NOMO-1 treated with dmso at 0.1 percent for 144 hours (cell line): ENCODE measurements at regions not wholly inside any gene's neighbourhood (a gene's known extent, or its start where the extent isn't known, plus 50 kb on each side); places are given as distances from the start of the nearest gene placed in this dataset.
A peak's percentile ranks its signal among the peaks of the same experiment; 100 is the strongest.

Experiments used
- DNase-seq: peaks from one replicate; lab custom pipeline; 2025; ENCODE audit not compliant: unreplicated experiment; lab: John Stamatoyannopoulos, UW

GRCh38 chr13:79794931-79795330 lies 314.0 kb downstream of the NDFIP2 start:
- DNase-seq = no peak

GRCh38 chr13:79792716-79793115 lies 311.8 kb downstream of the NDFIP2 start:
- DNase-seq = no peak

- no peak for DNase-seq
These were observed 310.6 kb downstream of the NDFIP2 start for GRCh38 chr13:79791471-79792042.

DNA sequence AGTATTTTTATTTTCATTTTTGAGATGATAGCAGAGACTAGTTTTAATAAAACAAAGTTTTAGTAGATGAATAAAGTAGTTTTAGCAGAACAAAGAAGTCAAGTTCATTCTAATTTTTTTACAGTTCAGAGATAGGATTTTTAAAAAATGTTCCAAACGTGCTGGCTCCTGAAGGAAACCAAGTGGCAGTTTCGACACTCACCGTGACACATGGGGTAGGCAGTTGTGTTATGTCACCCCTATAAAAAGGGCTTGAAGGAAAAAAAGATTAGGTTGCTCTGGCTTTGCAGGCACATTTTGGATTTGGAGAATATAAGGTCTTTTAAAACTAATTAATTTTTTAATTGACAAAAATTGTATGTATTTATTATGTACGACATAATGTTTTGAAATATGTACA lies 305.2 kb downstream of the NDFIP2 start:
- no peak for DNase-seq

DNA sequence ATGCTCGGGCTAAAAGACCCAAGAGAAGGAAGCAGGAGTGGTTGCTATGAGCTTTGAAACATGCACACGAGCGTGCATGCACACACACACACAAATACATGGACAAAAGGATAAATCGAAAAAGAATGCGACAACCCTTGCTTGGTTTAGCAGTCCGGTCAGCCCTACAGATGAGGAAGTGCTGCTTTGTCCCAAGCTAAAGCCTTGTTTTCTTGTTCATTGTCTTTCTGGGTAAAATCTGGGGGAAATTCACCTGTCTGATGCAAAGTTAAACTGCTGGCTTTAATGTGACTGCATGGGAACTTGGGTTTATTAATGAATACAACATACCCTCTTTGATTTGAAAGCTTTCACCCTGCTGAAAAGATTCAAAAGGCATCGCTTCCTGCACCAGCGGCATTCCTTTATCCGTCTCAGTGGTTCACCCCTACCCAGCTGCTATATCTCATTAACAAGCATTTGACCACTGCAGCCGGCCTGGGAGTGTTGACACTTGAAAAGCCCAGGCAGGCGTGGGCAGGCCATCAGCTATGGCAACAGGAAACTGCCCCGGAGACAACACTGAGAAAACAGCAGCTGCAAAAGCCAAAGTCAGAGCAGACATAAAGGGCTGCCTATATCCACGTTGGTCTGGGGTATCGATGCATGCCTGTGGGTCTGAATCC lies 301.7 kb downstream of the NDFIP2 start:
- DNase-seq = no peak

DNA sequence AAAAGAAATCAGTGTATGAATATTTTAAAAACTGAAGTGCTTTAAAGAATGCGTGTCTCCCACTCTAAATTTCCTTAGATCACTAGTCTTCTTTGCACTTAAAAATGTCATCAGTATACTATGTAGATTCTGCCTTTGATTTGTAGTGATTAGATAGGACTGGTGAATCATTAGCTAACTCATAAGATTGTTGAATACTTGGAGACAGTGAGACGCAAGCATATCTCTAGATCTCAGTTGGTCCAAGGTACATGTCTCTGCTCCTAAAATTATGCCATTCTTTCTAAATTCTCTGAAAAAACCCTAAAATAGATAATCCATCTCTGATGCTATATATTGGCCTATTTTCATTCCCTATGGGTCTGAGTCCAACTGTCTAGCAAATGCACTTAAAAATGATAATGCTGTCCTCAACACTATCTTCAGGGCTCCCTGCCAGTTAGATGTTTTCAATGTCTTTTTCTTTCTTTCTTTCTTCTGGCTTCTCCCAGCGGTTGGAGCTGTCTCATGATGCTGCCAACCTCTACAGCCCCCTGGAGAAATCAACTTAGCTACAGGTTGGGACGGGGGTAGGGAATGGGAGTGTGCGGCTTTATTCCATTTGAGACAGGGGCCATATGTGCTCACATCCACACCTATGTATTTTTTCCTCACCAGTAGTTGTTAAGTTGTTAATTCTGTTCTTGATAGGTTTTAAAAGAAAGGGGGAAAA lies 301.0 kb downstream of the NDFIP2 start:
- DNase-seq = no peak

GRCh38 chr13:79780240-79780639 lies 299.3 kb downstream of the NDFIP2 start:
- DNase-seq = no peak

DNA sequence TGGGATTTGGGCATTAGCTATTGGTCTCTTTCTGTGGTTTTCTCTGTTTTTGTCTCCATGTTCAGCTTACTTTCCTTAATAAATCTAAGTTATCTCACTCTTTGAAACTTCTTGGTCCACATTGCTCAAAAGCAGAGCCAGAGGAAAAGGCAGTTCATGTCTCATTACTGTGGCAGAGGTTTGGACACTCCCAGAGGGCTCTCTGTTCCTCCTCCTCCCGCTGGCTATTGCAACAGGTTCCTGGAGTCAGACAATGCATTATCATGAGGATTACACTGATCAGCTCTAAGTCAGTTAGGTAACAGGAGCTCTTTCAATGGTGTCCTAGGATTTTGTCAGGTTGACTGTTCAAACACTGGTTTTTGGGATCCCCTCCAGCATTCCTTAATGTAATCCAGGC lies 298.8 kb downstream of the NDFIP2 start:
- DNase-seq = peak; percentile 21

DNA sequence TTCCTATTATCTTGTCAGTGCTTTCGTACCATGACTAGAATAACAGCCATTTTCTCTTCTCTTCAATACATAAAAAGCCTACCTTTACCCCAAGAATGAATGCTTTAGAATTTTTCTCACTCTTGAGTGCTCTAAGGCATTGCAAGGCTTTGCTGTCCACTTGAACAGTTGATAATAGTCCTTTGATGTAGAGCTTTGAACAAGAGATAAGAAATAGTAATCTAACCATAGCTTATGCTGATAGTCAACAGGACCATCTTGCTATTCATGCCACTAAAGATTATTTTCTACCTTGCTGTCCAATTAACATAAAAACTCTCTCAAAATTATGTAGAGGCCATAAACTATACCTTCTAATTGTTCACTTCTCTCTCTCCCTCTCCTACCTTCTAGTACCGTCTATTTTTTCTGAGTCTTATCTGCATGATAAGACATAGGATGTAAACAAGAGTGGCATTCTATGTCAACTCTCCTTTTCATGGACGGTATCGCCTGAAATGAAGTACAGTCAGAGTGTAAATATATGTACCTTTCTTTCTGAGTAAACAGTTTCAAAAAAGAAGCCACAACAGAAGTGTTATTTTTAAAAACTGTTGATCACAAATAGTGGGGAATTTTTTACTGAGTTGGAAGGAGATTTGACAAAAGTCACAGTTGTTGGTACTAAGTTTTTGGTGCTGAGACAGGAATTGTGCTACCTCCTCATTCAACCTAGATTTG lies 297.9 kb downstream of the NDFIP2 start:
- no peak for DNase-seq

GRCh38 chr13:79777504-79777903 lies 296.5 kb downstream of the NDFIP2 start:
- DNase-seq = no peak

GRCh38 chr13:79776531-79777295 lies 295.8 kb downstream of the NDFIP2 start:
- peak; percentile 78 for DNase-seq

GRCh38 chr13:79775830-79776229 lies 294.9 kb downstream of the NDFIP2 start:
- DNase-seq = no peak

- no peak for DNase-seq
These were observed 291.9 kb downstream of the NDFIP2 start for GRCh38 chr13:79772811-79773210.

GRCh38 chr13:79771493-79771892 lies 290.5 kb downstream of the NDFIP2 start:
- DNase-seq = no peak

DNA sequence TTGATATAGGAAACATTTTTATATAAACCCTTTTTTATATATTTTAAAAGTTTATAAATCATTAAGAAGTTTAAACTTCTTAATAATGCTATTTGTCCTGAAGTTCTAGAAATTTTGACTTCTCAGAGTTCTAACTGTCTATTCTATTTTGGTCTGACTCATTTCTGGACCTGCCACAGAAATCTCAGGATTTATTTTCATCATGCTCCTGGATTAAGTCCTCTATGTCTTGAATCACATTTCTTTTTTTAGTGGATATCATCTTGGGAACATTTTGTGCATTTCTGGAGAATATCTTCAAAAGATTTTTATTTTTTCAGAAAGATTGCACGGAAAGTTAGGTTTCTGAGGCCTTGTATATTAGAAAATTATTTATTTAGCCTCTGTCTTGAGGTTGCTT lies 289.1 kb downstream of the NDFIP2 start:
- DNase-seq = no peak

GRCh38 chr13:79767126-79767525 lies 286.2 kb downstream of the NDFIP2 start:
- no peak for DNase-seq

DNA sequence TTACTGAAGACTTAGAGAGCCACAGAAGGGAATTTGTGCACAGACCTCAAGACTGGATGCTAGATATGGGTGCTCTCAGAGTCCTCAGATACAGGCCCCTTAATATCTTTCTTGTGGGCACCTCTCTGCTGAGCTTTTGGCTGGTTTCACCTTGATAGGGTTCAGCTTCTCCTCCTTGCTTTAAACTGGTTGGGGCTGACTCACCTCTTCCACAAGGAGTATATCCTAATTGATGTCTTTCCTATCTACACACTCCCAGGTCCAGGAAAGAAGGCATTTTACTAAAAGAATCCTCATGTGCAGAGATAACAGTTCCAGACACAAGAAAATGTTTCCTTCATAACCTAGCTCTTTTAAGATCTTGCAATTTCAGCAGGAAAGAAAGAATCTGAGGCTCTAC lies 284.4 kb downstream of the NDFIP2 start:
- no peak for DNase-seq

GRCh38 chr13:79749984-79750551 lies 269.1 kb downstream of the NDFIP2 start:
- DNase-seq = no peak

DNA sequence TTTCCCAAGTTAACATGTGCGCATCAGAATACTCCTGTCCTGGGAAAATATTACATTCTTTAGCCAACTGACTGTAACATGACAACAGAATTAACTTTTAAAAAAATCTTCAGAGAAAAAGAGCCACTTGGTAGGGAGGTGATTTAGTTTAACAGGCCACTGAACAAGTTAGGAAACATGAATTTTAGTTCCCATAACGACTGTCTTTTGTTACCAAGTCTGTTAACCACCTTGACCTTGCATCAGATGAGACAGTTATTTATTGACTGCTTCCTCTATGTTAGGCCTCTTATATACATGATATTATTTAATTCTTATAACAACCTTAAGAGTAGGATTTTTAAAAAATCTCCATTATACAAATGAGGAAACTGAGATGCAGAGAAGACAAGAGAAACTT lies 268.6 kb downstream of the NDFIP2 start:
- DNase-seq = no peak

GRCh38 chr13:79745081-79745480 lies 264.1 kb downstream of the NDFIP2 start:
- no peak for DNase-seq

DNA sequence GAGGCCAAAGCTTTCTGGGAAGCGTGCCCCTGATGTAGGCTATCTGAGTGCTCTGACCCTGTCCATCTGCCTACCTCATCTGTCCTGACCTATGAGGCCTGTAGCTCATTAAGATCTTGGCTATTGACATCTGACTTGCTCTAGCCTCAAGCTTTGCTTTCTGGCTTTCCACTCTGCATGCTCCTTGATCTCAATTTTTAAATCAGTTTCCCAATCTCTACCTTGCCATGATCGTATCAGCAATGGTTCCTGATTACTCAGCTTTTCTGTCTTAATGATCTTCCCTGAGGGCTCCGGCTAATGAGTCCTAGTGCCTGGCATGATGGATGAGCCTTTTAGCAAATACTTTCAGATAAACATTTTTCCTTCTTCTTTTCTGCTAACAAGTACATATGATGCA lies 262.0 kb downstream of the NDFIP2 start:
- no peak for DNase-seq
